ENCODE measurements at regions not wholly inside any gene's neighbourhood (a gene's known extent, or its start where the extent isn't known, plus 50 kb on each side); places are given as distances from the start of the nearest gene placed in this dataset.

DNA sequence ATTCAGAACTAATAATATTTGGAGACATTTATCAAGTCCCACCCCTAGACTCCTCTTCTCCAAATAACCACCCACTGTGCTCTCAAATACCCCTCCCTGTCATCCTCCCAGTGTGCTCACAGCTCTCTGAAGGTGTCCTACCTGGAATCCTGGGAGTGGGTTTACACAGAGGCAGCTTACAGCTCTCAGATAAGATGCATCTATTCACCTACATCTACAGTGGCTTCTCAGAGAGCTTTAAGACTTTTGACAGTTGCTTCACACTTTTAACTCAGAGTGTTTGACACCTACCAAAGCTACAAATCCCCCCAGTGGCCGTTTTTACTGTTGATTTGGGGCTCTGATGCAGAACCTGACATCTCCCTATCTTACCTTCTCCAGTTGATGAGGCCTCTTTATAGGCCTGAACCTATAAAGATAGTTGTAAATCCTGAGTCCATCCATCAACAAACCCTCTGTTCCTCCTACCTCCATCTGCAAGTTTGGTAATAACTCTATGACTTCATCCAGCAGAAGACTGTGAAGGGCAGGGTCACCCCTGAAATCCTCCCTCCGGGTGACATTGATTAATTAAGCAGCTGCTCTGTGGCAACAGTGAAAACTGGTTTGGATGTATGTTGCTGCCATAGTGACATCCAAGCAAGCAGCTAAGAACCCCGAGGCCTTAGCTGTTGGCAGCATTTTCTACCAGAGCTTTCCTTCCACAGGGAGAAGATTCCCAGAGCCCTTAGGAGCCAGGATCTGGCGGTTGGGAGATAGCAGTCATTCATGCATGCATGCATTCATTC is 226.1 kb upstream of the RREB1 start:
- no peaks in the 10 kb centered on the region for H3K9me3 ChIP-seq
- no peaks in the 10 kb centered on the region for H3K27me3 ChIP-seq (ENCODE audit: insufficient read depth in 3 of 3, low read length in 2 of 3)
- H3K4me1 ChIP-seq = peaks cover 9% of the 10 kb centered on the region
- H3K27ac ChIP-seq = no peak overlapping the region
- intact Hi-C loops (cut with DNase I) = no loop called here
- H3K36me3 ChIP-seq (ENCODE audit: insufficient read depth in 1 of 2, low read depth in 1 of 2) = no peaks in the 10 kb centered on the region
- WGBS, 3 donors = 39 to 51% (median 46%) methylated on average over 4 of the region's 4 CpGs
- DNase-seq (no peak), ATAC-seq (no peak)
- TF ChIP-seq, protein P1, sequence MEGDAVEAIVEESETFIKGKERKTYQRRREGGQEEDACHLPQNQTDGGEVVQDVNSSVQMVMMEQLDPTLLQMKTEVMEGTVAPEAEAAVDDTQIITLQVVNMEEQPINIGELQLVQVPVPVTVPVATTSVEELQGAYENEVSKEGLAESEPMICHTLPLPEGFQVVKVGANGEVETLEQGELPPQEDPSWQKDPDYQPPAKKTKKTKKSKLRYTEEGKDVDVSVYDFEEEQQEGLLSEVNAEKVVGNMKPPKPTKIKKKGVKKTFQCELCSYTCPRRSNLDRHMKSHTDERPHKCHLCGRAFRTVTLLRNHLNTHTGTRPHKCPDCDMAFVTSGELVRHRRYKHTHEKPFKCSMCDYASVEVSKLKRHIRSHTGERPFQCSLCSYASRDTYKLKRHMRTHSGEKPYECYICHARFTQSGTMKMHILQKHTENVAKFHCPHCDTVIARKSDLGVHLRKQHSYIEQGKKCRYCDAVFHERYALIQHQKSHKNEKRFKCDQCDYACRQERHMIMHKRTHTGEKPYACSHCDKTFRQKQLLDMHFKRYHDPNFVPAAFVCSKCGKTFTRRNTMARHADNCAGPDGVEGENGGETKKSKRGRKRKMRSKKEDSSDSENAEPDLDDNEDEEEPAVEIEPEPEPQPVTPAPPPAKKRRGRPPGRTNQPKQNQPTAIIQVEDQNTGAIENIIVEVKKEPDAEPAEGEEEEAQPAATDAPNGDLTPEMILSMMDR (IDR thresholded peaks at IDR 0.05) = no peak
- H3K4me3 ChIP-seq = no peak overlapping the region

DNA sequence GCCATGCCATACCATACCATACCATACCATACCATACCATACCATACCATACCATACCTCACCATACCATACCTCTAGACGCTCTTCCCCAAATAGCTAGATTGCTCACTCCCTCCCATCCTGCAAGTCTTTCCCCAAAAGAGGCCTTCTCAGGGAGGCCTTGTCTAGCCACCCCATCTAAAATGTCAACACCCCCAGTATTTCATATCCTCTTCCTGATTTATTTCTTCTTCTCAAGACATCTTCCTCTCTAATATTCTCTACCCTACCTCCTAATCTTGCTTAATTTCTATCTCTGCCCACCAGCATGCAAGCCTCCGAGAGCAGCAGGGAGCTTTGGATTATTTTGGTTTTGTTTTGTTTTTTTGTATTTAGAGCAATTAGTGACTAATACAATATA is 225.2 kb upstream of the RREB1 start:
- Histone ChIP-seq H3K27me3 (ENCODE audit: insufficient read depth in 3 of 3, low read length in 2 of 3) (no peaks in the 10 kb centered on the region), H3K36me3 (ENCODE audit: insufficient read depth in 1 of 2, low read depth in 1 of 2) (no peaks in the 10 kb centered on the region), H3K27ac (no peak overlapping the region), H3K4me1 (peaks cover 9% of the 10 kb centered on the region), H3K9me3 (no peaks in the 10 kb centered on the region), H3K4me3 (no peak overlapping the region)
- no peak for DNase-seq
- WGBS, 3 donors = 93 to 96% (median 94%) methylated on average over 2 of the region's 2 CpGs
- TF ChIP-seq, protein P1 (IDR thresholded peaks at IDR 0.05) = no peak
- intact Hi-C loops (cut with DNase I) = no loop called here
- ATAC-seq = no peak

DNA sequence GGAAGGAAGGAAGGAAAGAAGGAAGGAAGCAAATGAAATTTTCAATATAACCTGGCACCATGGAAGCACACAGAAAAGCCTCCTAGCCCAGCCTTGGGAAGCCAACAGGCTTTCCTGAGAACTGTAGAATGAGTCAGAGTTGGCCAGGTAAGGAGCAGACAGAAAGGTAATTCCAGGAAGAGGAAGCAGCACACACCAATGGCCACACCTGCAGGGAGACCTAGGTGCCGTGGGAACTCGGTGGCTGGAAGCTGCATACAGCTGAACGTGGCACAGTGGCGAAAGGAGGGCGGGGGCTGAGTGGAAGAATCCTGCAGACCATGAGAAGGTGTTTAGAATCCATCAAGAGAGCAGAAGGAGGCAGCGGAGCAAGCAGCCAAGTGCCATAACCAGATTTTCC is 224.8 kb upstream of the RREB1 start:
- no peaks in the 10 kb centered on the region for H3K9me3 ChIP-seq

DNA sequence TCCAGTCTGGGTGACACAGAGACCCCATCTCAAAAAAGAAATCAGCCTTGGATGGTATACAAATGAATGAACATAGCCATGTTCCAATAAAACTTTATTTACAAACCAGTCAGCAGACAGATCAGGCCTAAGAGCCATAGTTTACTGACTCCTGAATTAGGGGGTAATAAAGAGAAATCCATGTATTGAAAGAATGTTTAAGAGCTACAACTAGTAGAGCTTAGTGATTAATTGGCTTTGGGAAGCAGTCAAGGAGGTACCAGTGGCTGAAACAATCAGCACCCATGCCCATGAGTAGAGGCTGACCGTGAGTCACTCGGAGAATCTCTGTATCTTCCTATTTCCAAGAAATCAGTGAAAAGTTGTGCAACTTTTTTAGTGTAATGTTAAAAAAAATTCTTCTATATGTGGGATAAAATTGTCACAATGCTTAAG is 223.6 kb upstream of the RREB1 start:
- no peaks in the 10 kb centered on the region for H3K27me3 ChIP-seq (ENCODE audit: insufficient read depth in 3 of 3, low read length in 2 of 3)
- H3K27ac ChIP-seq = no peak overlapping the region
- TF ChIP-seq, protein P1 (IDR thresholded peaks at IDR 0.05) = no peak
- H3K9me3 ChIP-seq = no peaks in the 10 kb centered on the region
- ATAC-seq (no peak), DNase-seq (no peak)
- H3K4me3 ChIP-seq = no peak overlapping the region
- H3K36me3 ChIP-seq (ENCODE audit: insufficient read depth in 1 of 2, low read depth in 1 of 2) = no peaks in the 10 kb centered on the region
- H3K4me1 ChIP-seq = peaks cover 9% of the 10 kb centered on the region
- intact Hi-C loops (cut with DNase I) = no loop called here
- WGBS, 3 donors = 45 to 46% (median 46%) methylated on average over 2 of the region's 2 CpGs

More for the DNA sequence above, 224.8 kb upstream of the RREB1 start:
- Histone ChIP-seq H3K27me3 (ENCODE audit: insufficient read depth in 3 of 3, low read length in 2 of 3) (no peaks in the 10 kb centered on the region), H3K36me3 (ENCODE audit: insufficient read depth in 1 of 2, low read depth in 1 of 2) (no peaks in the 10 kb centered on the region), H3K4me1 (peaks cover 9% of the 10 kb centered on the region), H3K4me3 (no peak overlapping the region), H3K27ac (no peak overlapping the region)
- DNase-seq (no peak), ATAC-seq (no peak)
- WGBS, 3 donors = 93 to 97% (median 94%) methylated on average over 6 of the region's 6 CpGs
- TF ChIP-seq, protein P1 (IDR thresholded peaks at IDR 0.05) = no peak
- intact Hi-C loops (cut with DNase I) = no loop called here

DNA sequence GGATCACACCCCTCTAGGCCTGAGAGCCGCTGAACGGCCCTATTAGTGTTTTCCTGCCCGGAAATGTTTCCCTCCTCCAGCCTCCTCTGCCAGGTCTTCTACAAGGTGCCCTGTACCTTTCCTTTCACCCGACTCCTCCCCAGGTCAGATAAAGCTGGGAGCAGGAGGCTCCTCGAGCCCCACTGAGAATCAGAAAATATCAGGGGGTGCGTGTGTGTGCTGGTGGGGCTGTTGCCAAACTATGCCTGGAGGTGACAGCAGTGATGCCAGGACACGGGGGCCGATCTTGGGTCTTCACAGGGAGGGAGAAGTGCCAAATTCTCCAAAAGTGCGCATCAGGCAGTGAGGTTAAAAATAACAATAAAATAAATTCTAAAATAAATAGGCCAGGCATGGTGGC is 222.8 kb upstream of the RREB1 start:
- H3K4me3 ChIP-seq = no peak overlapping the region
- intact Hi-C loops (cut with DNase I) = no loop called here
- H3K9me3 ChIP-seq = no peaks in the 10 kb centered on the region
- TF ChIP-seq, protein P1 (IDR thresholded peaks at IDR 0.05) = no peak
- WGBS, 3 donors = 88 to 93% (median 90%) methylated on average over 9 of the region's 9 CpGs
- H3K36me3 ChIP-seq (ENCODE audit: insufficient read depth in 1 of 2, low read depth in 1 of 2) = no peaks in the 10 kb centered on the region
- ATAC-seq = no peak
- H3K27me3 ChIP-seq (ENCODE audit: insufficient read depth in 3 of 3, low read length in 2 of 3) = no peaks in the 10 kb centered on the region
- DNase-seq = no peak
- H3K4me1 ChIP-seq = peaks cover 10% of the 10 kb centered on the region
- peak overlapping the region; percentile 87 for H3K27ac ChIP-seq
